Sigmoid colon (tissue), 6 donors: ENCODE measurements at regions not wholly inside any gene's neighbourhood (a gene's known extent, or its start where the extent isn't known, plus 50 kb on each side); places are given as distances from the start of the nearest gene placed in this dataset.

Experiments used
- DNase-seq: peaks from one replicate; pipeline ENCODE4 v3.0.0-alpha.2; 2019
- H3K27ac ChIP-seq, 4 donors: fragments of 200-600 bp; sonication (generic); one replicate each; pipeline ENCODE4 v1.5.1; 2016 to 2019; ENCODE audit warnings: mild to moderate bottlenecking in 1 of 4
- H3K27me3 ChIP-seq, 3 donors: fragments of 200-600 bp; sonication (generic); one replicate each; pipeline ENCODE4 v1.5.1; 2019; ENCODE audit warnings: mild to moderate bottlenecking in 1 of 3
- H3K36me3 ChIP-seq, 4 donors: fragments of 200-600 bp; sonication (generic); one replicate each; pipeline ENCODE4 v1.5.1; 2016 to 2019
- H3K4me1 ChIP-seq, 4 donors: fragments of 200-600 bp; sonication (generic); one replicate each; pipeline ENCODE4 v1.5.1; 2017 to 2019
- H3K4me3 ChIP-seq, 4 donors: fragments of 200-600 bp; sonication (generic); one replicate each; pipeline ENCODE4 v1.5.1; 2017 to 2019; ENCODE audit warnings: mild to moderate bottlenecking in 2 of 4, moderate library complexity in 1 of 4
- H3K9me3 ChIP-seq, 4 donors: fragments of 200-600 bp in 3 of 4; sonication (generic) in 3 of 4; one replicate each; pipeline versions ENCODE4 v1.5.1 to v1.6.1; 2013 to 2019
- CTCF ChIP-seq, 4 experiments: fragments of 450-650 bp in 3 of 4; fragments of 200-600 bp in 1 of 4; IDR thresholded peaks; one replicate each; pipeline ENCODE4 v1.5.1; 2016 to 2019; ENCODE audit warnings: antibody characterized with exemption in 4 of 4, mild to moderate bottlenecking in 3 of 4, moderate library complexity in 2 of 4
- EP300 ChIP-seq, 4 donors: sonication (generic); formaldehyde crosslinking; IDR thresholded peaks; one replicate each; pipeline ENCODE4 v1.6.1; 2017; ENCODE audit warnings: antibody characterized with exemption in 4 of 4
- POLR2A ChIP-seq, 2 donors: fragments of 450-650 bp; IDR thresholded peaks; one replicate each; pipeline ENCODE4 v1.6.1; 2016; ENCODE audit warnings: antibody characterized with exemption in 2 of 2, mild to moderate bottlenecking in 2 of 2, moderate library complexity in 2 of 2
- POLR2AphosphoS5 ChIP-seq, 4 donors: sonication (generic); formaldehyde crosslinking; IDR thresholded peaks; one replicate each; pipeline ENCODE4 v1.6.1; 2017; ENCODE audit warnings: antibody characterized with exemption in 4 of 4
- WGBS, 2 donors: extraction: QIAGEN DNeasy Blood & Tissue Kit; methylation state at CpG; one replicate each; pipeline ENCODE4 v1.1.7; 2013; 5-methylcytosine and 5-hydroxymethylcytosine counted together
- intact Hi-C: fragments of 100-400 bp; cut with DNase I; formaldehyde crosslinking; loops from one replicate; pipeline ENCODE4 v1.15.1; 2023
- donor health status: healthy with polysubstance abuse.
- donor health status: healthy.

DNA sequence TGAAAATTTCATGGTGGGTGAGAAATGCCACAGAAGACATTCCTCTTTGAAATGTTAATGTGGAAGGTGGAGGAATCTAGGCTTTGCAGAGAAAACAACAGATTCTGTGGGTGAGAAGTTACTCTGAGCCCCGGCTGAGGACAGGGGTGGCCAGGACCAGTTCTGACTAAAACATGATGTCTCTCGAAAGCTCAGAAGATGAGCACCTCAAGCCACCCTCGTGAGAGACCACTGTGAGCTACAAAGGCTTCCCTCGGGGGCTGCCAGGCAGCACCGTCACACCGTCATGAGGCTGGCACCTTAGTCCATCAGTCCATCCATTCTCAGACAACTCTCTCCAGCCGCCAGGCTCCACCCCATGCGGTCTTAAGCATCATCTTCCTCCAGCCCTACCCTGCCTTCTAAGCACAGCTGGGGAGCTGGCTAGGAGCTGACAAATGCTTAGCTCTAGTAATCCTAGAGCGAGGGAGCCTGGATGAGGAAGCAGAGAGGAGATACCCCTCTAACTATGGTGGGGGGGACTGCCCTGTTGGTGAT, 360.5 kb downstream of the SHANK2 start:
- 77 to 89% methylated on average over 9 of the region's 9 CpGs for WGBS, 2 donors
- DNase-seq, result no peak
- H3K27ac ChIP-seq, result no peak overlapping the region

DNA sequence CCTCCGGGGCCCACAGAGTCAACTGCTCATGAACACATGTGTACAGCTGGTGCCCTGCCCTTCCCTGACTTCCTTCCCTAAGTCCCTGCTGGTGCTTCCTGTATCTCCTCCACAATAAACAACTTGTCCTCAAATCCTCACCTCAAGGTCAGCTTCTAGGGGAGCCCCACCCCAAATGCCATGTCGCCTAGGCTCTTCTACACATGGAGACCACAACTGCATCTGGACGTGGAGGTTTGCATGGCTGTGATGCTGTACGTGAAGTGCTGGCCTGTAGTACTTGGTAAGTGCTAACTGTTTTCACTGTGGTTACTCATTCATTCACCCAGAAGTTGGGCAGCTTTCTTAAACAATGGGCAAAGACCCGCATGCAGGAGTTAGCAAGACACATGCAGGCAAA, 359.5 kb downstream of the SHANK2 start:
- Histone ChIP-seq H3K27ac (no peak overlapping the region), H3K27me3 (no peaks in the 10 kb centered on the region), H3K4me3 (no peak overlapping the region), H3K36me3 (no peaks in the 10 kb centered on the region), H3K9me3 (peaks cover 0 to 3% (median 1%) of the 10 kb centered on the region in 4 donors), H3K4me1 (no peaks in the 10 kb centered on the region)
- DNase-seq, result no peak
- intact Hi-C loops, result no loop called here
- no peak for TF ChIP-seq POLR2A (IDR thresholded peaks at IDR 0.05)
- TF ChIP-seq POLR2AphosphoS5 (IDR thresholded peaks at IDR 0.05), result no peak
- no peak for TF ChIP-seq EP300 (IDR thresholded peaks at IDR 0.05)
- no peak for TF ChIP-seq CTCF (IDR thresholded peaks at IDR 0.05)
- WGBS, 2 donors, result 74 to 87% methylated on average over 5 of the region's 5 CpGs

More for the DNA sequence above, 360.5 kb downstream of the SHANK2 start:
- Histone ChIP-seq H3K27me3 (no peaks in the 10 kb centered on the region), H3K36me3 (no peaks in the 10 kb centered on the region), H3K9me3 (no peaks in the 10 kb centered on the region), H3K4me1 (no peaks in the 10 kb centered on the region), H3K4me3 (no peak overlapping the region)
- TF ChIP-seq CTCF (IDR thresholded peaks at IDR 0.05) (no peak), EP300 (IDR thresholded peaks at IDR 0.05) (no peak), POLR2A (IDR thresholded peaks at IDR 0.05) (no peak), POLR2AphosphoS5 (IDR thresholded peaks at IDR 0.05) (no peak)
- intact Hi-C loops, result no loop called here

DNA sequence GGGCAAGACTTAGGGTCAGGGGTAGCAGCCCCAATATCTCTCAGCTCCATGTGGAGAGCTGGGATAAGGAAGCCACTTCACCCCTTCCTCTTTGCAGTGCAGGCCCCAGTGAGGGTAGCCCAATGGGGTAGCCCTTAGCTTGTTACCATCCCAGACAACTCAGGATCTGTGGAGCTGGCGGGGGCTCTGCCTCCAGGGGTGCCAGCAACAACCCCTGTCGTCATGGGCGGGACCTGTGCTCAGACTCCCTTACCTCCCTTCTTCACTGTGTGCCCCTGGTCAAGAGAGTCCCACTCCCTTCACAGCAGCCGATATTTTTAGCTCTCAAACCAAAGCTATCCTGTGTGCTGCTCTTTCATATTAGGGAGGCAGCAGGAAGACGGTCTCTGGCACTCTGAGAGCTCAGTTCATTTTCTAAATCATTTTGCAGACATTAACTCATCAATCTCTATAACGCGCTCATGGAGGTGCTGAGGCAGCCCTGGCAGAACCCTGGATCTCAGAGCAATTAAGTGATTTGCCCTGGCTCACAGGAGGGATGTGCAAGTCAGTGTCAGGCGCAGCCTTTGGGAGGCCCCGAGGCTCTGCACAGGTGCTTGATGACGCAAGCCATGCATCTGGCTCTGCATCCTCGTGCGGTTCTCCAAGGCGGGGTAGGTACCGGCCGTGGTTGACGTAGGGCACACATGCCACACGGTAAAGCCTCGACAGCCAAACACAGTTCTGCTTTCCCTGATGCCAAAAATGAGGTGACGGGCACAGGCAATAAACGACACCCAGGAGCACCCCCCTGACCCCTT, 357.6 kb downstream of the SHANK2 start:
- DNase-seq, result no peak
- no peaks in the 10 kb centered on the region for H3K27me3 ChIP-seq
- H3K4me1 ChIP-seq, result no peaks in the 10 kb centered on the region
- H3K27ac ChIP-seq, result no peak overlapping the region
- no peak overlapping the region for H3K4me3 ChIP-seq
- no peaks in the 10 kb centered on the region for H3K36me3 ChIP-seq
- WGBS, 2 donors, result 91% methylated on average over 20 of the region's 20 CpGs
- H3K9me3 ChIP-seq, result peaks cover 0 to 3% (median 1%) of the 10 kb centered on the region in 4 donors
- TF ChIP-seq CTCF (IDR thresholded peaks at IDR 0.05) (no peak), POLR2AphosphoS5 (IDR thresholded peaks at IDR 0.05) (no peak), POLR2A (IDR thresholded peaks at IDR 0.05) (no peak), EP300 (IDR thresholded peaks at IDR 0.05) (no peak)
- intact Hi-C loops, result no loop called here

- peaks cover 0 to 3% (median 1%) of the 10 kb centered on the region in 4 donors for H3K9me3 ChIP-seq
- H3K27ac ChIP-seq, result no peak overlapping the region
- WGBS, 2 donors, result 95% methylated on average over 11 of the region's 11 CpGs
- intact Hi-C loops, result no loop called here
- TF ChIP-seq POLR2A (IDR thresholded peaks at IDR 0.05), result no peak
- TF ChIP-seq CTCF (IDR thresholded peaks at IDR 0.05), result no peak
- no peak for TF ChIP-seq EP300 (IDR thresholded peaks at IDR 0.05)
- TF ChIP-seq POLR2AphosphoS5 (IDR thresholded peaks at IDR 0.05), result no peak
- H3K27me3 ChIP-seq, result no peaks in the 10 kb centered on the region
- peaks cover 0 to 2% (median under 1%) of the 10 kb centered on the region in 4 donors for H3K4me1 ChIP-seq
- DNase-seq, result no peak
- no peaks in the 10 kb centered on the region for H3K36me3 ChIP-seq
- no peak overlapping the region for H3K4me3 ChIP-seq
Observed at GRCh38 chr11:70895366-70895670, 357.1 kb downstream of the SHANK2 start.
